Hematopoietic multipotent progenitor cell treated with erythropoietin and hydrocortisone succinate and interleukin-3 and kit ligand, for 15 days (in vitro differentiated cells): ENCODE measurements at regions not wholly inside any gene's neighbourhood (a gene's known extent, or its start where the extent isn't known, plus 50 kb on each side); places are given as distances from the start of the nearest gene placed in this dataset.

Experiments used
- DNase-seq: peaks from one replicate; pipeline ENCODE4 v3.0.0-alpha.2; 2015; ENCODE audit warnings: low spot score

- no peak for DNase-seq
These were observed 836.1 kb upstream of the KCND2 start for GRCh38 chr7:119436882-119437281.

DNA sequence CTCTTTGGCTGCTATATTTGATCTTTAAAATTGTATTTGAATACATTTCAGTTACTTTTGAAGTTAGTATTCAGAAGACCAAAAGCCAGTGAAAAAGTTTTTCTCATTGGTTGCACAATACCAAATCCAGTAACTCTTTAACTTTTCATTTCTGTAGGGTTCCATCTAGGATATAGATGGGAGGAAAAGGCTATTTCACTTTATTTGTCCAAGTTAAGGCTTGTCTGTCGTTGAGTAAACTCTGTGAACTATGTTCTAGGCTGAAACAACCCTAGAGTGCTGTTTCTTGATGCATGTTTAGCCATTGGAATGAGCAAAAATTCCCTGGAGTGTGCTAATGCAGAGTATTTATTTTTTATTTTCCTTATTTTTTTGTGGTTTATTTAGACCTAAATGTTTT, 834.7 kb upstream of the KCND2 start:
- DNase-seq, result no peak

GRCh38 chr7:119439192-119439591, 833.8 kb upstream of the KCND2 start:
- DNase-seq, result no peak

DNA sequence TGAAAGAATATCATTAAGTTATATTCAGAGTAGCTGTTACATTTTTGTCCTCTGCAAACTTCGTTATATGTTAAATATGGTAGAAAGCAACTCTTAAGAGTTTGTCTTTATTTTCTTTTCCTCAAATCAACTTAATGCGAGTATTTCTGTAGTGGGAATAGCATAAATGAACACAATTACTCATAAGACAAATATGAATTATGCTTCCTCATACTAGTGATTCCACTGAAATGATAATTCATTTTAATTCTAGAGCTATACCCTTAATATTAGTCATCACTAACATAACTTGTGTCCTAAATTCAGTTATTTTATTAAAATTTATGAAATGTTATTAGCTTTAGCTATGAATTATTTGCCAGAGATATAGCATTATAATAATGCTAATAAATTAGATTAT, 820.6 kb upstream of the KCND2 start:
- DNase-seq, result no peak

- DNase-seq, result no peak
These were observed 807.1 kb upstream of the KCND2 start for GRCh38 chr7:119465798-119466305.

DNA sequence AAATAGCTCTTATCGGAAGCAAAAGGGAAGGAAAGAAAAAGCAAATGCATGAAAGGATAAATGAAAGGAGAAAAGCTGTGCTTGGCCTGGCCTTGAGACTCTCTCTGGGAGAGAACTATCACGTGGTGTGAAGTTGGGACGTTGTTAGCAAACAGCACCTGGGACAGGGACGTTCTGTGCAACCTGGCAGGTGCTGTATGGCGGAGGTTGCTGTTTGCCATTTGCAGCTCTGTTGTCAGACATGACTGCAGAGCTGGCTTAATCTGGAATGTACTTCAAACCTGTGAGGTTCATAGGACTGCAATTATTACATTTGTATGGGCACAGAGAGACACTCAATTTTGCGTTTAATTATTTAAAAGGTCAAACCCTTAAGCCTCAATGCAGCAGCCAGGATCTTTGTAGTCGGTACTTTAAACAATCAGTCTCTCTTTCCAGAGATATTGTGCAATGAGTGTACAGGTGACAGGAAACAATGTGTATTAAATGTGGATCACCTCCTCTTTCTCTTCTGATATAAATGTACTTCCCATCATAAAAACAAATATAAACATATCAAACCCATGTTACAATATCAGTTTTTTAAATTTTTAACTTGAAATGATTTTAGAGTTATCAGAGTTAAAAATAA, 800.5 kb upstream of the KCND2 start:
- no peak for DNase-seq

DNA sequence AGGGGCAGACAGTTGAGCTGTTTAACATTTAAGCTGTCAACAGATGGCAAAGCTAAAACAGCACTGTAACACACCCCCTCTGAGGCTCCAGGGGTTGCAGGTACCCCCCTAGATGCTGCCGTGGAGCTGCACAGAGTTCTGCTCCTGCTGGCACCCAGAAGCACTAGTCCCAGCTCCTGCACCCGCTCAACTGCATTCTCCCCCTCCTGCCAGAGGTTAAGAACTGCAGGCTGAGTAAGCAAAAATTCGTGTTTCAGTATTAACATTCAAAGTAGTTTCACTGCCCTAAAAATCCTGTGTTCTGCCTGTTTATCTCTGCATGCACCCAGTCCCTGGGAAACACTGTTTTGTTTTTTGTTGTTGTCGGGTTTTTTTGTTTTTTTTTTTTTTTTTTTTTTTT, 790.8 kb upstream of the KCND2 start:
- no peak for DNase-seq

DNA sequence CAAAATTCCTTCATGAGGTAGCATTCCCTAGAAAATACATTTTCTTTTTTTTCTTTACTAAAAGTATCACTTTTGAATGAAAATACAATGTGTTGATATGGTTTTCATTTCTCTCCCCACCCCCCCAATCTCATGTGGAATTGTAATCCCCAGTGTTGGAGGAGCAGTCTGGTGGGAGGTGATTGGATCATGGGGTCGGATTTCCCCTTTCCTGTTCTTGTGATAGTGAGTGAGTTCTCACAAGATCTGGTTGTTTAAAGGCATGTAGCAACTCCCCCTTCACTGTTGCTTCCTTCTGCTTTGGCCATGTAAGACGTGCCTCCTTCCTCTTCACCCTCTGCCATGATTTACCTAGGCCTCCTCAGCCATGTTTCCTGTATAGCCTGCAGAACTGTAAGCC, 790.3 kb upstream of the KCND2 start:
- no peak for DNase-seq

DNA sequence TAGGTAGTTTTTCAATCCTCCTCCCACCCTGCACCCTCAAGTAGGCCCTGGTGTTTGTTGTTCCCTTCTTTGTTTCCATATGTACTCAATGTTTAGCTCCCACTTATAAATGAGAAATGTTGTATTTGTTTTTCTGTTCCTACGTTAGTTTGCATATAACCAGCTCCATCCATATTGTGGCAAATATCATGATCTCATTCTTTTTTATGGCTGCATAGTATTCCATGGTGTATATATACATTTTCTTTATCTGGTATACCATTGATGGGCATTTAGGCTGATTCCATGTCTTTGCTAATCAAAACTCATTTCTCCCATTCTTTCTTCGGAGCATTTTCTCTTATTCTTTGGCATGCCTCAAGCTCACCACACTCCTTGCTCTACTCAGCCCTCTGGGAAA, 789.6 kb upstream of the KCND2 start:
- no peak for DNase-seq

- no peak for DNase-seq
These were observed 758.6 kb upstream of the KCND2 start for GRCh38 chr7:119514326-119514725.

DNA sequence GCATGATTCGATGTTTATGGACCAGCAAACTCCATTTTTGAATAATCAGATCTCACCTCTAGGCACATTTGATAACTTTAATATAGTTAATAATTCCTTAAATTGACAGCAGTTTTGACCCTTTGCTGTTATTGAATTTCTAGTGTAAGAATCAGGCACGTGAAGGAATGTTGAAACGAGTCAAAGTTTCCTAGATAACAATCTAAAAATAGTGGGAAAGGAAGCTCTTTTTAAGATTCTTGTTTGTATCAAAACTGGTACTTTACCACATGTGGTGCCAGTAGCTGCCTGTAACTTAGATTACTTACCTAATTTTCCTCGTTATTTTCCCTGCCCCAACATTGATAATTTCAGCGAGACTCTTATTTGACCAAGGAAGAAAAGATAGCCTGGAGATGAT, 757.8 kb upstream of the KCND2 start:
- DNase-seq, result no peak

DNA sequence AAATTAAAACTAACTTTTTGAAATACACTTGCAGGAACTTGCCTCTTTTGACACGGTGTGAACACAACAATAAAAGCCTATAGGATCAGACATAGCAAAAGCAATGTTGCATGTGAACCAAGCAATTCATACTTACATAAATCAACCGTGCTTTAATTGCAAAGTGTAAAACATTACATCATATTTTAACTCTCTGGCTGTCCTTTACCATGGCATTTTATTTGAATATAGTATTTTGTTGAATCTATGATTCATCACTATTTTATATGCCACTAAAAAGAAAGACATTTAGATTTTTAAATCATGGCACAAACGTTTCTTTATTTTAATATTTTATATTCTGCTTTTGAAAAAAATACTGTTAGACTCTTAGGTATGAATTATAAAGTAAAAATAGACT, 757.0 kb upstream of the KCND2 start:
- no peak for DNase-seq

DNA sequence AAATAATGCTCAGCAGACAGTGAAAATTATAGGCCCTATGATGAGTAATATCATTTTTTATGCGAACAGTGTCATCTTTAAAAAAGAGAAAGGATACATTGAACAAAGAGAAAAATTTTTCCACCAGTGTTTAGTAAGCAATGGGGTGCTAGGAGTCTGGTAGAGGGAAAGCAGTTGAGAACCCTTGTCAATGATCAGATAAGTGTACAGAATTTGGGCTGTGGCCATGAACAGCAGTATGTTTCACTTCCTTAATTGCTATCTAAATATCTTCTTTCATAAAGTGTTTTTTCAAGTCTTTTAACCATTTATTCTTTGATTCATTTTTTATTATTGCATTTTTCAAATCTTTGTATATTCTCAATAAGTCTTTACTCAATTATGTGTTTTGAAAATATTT, 750.7 kb upstream of the KCND2 start:
- no peak for DNase-seq

DNA sequence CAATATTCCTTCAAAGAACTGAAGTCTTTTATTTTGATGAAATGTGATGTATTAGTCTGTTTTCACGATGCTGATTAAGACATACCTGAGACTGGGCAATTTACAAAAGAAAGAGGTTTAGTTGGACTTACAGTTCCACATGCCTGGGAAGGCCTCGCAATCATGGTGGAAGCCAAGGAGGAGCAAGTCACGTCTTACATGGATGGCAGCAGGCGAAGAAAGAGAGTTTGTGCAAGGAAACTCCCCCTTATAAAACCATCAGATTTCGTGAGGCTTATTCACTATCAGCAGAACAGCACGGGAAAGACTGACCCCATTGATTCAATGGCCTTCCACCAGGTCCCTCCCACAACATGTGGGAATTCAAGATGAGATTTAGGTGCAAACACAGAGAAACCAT, 750.3 kb upstream of the KCND2 start:
- no peak for DNase-seq

- DNase-seq, result no peak
These were observed 727.9 kb upstream of the KCND2 start for GRCh38 chr7:119545118-119545517.

DNA sequence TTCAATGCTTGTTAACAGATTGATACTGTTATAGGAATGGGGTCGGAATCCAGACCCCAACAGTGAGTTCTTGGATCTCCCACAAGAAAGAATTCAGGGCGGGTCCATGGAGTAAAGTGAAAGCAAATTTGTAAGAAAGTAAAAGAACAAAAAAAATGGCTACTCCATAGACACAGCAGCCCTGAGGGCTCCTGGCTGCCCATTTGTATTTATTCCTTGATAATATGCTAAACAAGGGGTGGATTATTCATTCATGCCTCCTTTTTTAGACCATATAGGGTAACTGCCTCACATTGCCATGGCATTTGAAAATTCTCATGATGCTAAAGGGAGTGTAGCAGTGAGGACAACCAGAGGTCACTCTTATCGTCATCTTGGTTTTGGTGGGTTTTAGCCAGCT, 717.2 kb upstream of the KCND2 start:
- DNase-seq, result no peak

GRCh38 chr7:119556436-119556835, 716.5 kb upstream of the KCND2 start:
- no peak for DNase-seq

- DNase-seq, result no peak
These were observed 711.2 kb upstream of the KCND2 start for GRCh38 chr7:119561751-119562150.

GRCh38 chr7:119562839-119563238, 710.1 kb upstream of the KCND2 start:
- DNase-seq, result no peak

GRCh38 chr7:119571666-119572065, 701.3 kb upstream of the KCND2 start:
- DNase-seq, result no peak

- DNase-seq, result no peak
These were observed 700.8 kb upstream of the KCND2 start for GRCh38 chr7:119572132-119572531.

DNA sequence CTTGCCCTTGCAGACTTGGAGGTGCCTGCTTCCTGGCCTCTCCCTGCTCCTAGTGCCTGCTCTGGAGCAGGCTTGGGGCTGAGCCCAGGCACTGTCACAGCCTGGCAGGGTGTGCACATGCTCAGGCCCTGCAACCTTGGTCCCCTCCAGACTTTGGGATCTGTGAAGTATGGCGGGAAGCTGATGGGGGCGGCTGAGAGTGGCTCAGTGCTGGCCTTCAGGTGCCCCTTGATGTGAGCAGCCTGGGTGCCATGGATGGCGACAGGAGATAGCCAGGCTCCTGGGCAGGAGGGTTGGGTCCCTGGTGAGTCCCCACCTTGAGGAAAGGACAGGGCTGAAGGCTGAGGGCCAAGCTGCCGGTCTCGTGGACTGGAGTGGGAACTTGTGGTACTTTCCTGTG, 700.4 kb upstream of the KCND2 start:
- no peak for DNase-seq

GRCh38 chr7:119578116-119578515, 694.9 kb upstream of the KCND2 start:
- no peak for DNase-seq

- no peak for DNase-seq
These were observed 678.0 kb upstream of the KCND2 start for GRCh38 chr7:119594956-119595355.

GRCh38 chr7:119596651-119597050, 676.3 kb upstream of the KCND2 start:
- DNase-seq, result no peak
